Cerebellar cortex (tissue), 1 donor: ENCODE measurements at regions not wholly inside any gene's neighbourhood (a gene's known extent, or its start where the extent isn't known, plus 50 kb on each side); places are given as distances from the start of the nearest gene placed in this dataset.

Experiments used
- DNase-seq: peaks from one replicate; pipeline ENCODE4 v3.0.0-alpha.2; 2015; ENCODE audit warnings: low spot score

DNA sequence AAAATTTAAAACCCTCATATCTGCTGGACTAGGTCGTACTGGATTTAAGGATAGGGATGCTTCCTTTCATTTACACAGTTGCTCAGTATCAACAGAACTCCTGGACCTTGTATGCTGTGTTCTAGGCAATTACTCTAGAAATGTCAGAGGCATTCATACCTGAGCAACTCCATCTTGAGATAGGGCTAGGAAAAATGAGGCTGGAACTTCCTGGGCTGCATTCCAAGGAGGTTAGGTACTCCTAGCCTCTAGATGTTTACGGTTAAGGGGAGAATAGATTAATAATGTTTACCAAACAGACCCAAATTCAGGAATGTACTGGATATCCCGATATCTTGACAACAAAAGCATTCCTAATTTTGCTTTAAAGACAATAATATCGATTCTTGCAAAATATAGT lies 84.7 kb upstream of the NLGN4X start:
- DNase-seq = no peak

- no peak for DNase-seq
Measured at GRCh38 chrX:6311540-6311939, 82.9 kb upstream of the NLGN4X start.

- no peak for DNase-seq
Measured at GRCh38 chrX:6307156-6307555, 78.5 kb upstream of the NLGN4X start.

- no peak for DNase-seq
Measured at GRCh38 chrX:6299724-6300123, 71.1 kb upstream of the NLGN4X start.

GRCh38 chrX:6293716-6294115 lies 65.0 kb upstream of the NLGN4X start:
- no peak for DNase-seq

DNA sequence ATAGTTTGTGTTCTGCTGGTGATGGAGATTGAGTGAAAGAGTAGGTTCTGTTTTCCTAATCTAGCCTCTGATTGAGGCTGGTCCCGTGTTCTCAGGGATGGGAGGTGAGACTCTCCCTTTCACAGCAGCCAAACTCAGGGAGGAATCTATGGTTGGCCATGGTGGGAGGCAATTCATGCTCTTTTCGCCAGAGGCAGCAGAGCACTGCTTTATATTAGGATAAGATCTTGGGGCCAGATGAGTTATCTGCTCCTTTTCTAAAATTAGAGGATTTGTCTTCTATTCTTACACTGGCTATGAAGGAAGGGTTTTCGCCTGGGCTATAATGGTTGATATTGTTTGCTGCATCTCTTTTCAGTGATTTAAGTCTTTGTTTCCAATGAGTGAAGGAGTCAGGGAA lies 63.9 kb upstream of the NLGN4X start:
- no peak for DNase-seq

DNA sequence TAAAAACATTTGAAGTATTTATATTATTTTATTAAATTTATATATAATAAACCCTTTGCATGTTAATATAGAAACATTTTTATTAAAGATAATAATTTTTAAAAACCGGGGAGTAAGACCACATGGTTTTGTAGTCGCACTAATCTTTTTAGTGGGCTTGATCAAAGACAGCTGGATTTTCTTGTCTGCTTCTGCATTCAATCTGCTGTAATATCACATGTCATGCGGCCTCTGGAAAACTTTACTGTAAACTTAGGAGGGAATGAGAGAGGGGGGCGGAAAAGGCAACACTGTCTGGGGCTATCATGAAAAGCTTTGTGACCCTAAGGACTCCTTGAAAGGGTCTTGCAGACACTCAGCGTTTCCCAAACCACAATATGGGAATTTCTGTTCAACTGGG lies 62.8 kb upstream of the NLGN4X start:
- no peak for DNase-seq

- DNase-seq = no peak
Measured at GRCh38 chrX:6283826-6284225, 55.2 kb upstream of the NLGN4X start.

DNA sequence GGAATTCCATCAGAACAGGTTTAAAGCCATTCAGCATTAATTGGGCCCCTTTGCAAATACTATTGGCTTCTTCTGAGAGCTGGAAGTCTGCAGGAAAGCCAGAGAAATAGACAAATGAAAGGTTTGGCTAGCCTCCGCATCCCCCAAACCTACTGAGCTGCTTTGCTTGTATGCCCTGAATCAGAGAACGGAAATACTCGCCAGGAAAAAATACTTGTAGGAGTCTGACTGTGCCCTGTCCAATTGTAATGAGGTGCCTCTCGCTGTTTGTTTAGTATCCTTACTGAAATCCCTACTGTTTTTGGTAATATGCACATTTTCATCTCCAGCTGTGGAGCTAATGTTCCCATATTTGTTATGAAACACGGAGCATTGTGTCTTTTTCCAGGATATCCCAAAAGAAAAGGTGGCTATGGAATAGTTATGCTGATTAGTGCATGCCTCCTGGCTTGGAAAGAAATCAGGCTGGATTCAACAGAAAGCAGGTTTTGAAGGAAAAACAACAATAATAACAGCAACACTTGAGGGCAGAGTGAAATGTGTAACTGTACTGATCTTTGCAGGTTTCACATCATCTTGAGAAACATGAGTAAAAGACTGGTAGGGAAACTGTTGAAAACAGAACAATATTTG lies 50.7 kb upstream of the NLGN4X start:
- DNase-seq = no peak
